Kidney (tissue), 13 donors: ENCODE measurements at regions not wholly inside any gene's neighbourhood (a gene's known extent, or its start where the extent isn't known, plus 50 kb on each side); places are given as distances from the start of the nearest gene placed in this dataset.

Experiments
- DNase-seq, 5 donors: peaks; one replicate each; pipeline ENCODE4 v3.0.0-alpha.2; 2013 to 2020
- FAIRE-seq: peaks from 2 replicates; lab custom pipeline; 2012; peaks lifted over from hg19 to GRCh38; lab: Jason Lieb, UNC
- H3K27ac ChIP-seq, 2 donors: one replicate each; pipeline ENCODE4 v1.7.0; 2013; ENCODE audit warnings: low read depth in 2 of 2, low read length in 2 of 2, inconsistent platforms in 1 of 2
- H3K27me3 ChIP-seq: one replicate; pipeline ENCODE4 v1.7.1; 2013; ENCODE audit warnings: low read length, inconsistent platforms; ENCODE audit not compliant: control insufficient read depth, insufficient read depth
- H3K36me3 ChIP-seq, 3 donors: one replicate each; pipeline versions ENCODE4 v1.7.0 to v1.7.1; 2013; ENCODE audit warnings: low read length in 3 of 3, control low read depth in 1 of 3, inconsistent platforms in 1 of 3; ENCODE audit not compliant: insufficient read depth in 3 of 3, control insufficient read depth in 2 of 3
- H3K4me1 ChIP-seq, 3 donors: one replicate each; pipeline versions ENCODE4 v1.7.0 to v1.7.1; 2013; ENCODE audit warnings: low read length in 3 of 3, inconsistent platforms in 1 of 3, low read depth in 1 of 3; ENCODE audit not compliant: control insufficient read depth in 2 of 3, insufficient read depth in 2 of 3
- H3K4me3 ChIP-seq, 3 donors: one replicate each; pipeline versions ENCODE4 v1.7.0 to v1.8.1; 2013; ENCODE audit warnings: low read length in 3 of 3, control low read depth in 1 of 3, inconsistent platforms in 1 of 3
- H3K9ac ChIP-seq, 3 donors: one replicate each; pipeline versions ENCODE4 v1.7.0 to v1.7.1; 2013; ENCODE audit warnings: low read length in 3 of 3, control low read depth in 1 of 3, inconsistent platforms in 1 of 3
- H3K9me3 ChIP-seq, 3 donors: one replicate each; pipeline versions ENCODE4 v1.7.0 to v1.7.1; 2013; ENCODE audit warnings: low read length in 3 of 3, control low read depth in 1 of 3, inconsistent platforms in 1 of 3; ENCODE audit not compliant: control insufficient read depth in 2 of 3, insufficient read depth in 1 of 3
- intact Hi-C: fragments of 100-400 bp; cut with DNase I; formaldehyde crosslinking; loops from one replicate; pipeline ENCODE4 v1.11.1; 2022
- TF ChIP-seq, protein P1 (sequence below): IDR thresholded peaks from 3 replicates; pipeline ENCODE4 v1.5.1; 2012; ENCODE audit warnings: mild to moderate bottlenecking, moderate library complexity, borderline replicate concordance; ENCODE audit not compliant: insufficient read depth; ENCODE audit errors: extremely low read depth
- donor health status: control.
- donor health status: control.
- donor health status: control.
- donor health status: control.
- donor health status: control.
- donor health status: DM: yes; HTN: yes; CAD: no.
- donor health status: Normal renal cell carcinoma (clear cell type).

GRCh38 chr12:92540782-92541423 is 161.9 kb upstream of the PLEKHG7 start:
- Histone ChIP-seq H3K4me3 (no peak overlapping the region), H3K4me1 (peaks cover 0 to 17% (median 10%) of the 10 kb centered on the region in 3 donors), H3K9me3 (no peaks in the 10 kb centered on the region), H3K36me3 (no peaks in the 10 kb centered on the region), H3K27me3 (no peaks in the 10 kb centered on the region), H3K27ac (no peak overlapping the region), H3K9ac (no peak overlapping the region)
- FAIRE-seq (no peak), DNase-seq (no peak)
- intact Hi-C loops: no loop called here
- TF ChIP-seq, protein P1, sequence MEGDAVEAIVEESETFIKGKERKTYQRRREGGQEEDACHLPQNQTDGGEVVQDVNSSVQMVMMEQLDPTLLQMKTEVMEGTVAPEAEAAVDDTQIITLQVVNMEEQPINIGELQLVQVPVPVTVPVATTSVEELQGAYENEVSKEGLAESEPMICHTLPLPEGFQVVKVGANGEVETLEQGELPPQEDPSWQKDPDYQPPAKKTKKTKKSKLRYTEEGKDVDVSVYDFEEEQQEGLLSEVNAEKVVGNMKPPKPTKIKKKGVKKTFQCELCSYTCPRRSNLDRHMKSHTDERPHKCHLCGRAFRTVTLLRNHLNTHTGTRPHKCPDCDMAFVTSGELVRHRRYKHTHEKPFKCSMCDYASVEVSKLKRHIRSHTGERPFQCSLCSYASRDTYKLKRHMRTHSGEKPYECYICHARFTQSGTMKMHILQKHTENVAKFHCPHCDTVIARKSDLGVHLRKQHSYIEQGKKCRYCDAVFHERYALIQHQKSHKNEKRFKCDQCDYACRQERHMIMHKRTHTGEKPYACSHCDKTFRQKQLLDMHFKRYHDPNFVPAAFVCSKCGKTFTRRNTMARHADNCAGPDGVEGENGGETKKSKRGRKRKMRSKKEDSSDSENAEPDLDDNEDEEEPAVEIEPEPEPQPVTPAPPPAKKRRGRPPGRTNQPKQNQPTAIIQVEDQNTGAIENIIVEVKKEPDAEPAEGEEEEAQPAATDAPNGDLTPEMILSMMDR: no peak

DNA sequence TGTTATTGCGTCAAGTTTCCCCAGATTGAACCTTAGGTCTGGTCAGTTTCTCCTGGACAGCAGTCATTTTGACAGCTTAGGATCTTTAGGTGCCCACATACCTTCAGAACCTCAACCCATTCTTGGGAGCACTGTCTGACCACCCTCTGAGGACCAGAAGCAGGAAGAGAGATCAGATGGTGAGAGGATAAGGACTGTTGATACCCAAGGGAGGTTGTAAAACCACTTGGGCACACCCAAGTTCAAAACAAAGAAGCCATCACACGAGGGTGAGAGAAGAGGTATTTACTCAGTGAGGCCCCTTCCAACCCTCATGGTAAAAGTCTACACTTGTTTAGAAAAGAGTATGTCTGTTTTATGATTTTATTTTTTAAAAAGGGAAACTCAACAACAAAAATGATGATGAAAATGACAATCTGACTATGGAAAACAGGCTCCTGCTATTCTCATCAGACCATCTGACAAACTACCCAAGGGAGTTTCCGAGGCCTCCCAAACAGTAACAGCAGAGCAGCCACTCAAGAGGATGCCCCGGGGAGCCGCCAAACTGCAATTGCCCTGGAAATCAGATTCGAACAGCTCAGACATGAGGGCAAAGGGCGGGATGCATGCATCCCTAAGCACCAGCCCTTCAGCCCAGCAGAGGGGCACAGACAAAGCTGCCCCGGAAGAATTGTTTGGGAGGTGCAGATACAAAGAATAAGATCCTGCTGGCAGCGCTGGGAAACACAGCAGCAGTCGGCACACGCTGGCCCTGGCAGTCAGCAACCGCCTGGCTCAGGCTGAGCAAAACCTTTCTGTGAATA is 162.6 kb upstream of the PLEKHG7 start:
- Histone ChIP-seq H3K27me3 (no peaks in the 10 kb centered on the region), H3K9ac (no peak overlapping the region), H3K4me1 (peaks cover 0 to 17% (median 10%) of the 10 kb centered on the region in 3 donors), H3K36me3 (no peaks in the 10 kb centered on the region), H3K9me3 (no peaks in the 10 kb centered on the region), H3K27ac (no peak overlapping the region), H3K4me3 (no peak overlapping the region)
- DNase-seq (peak; percentile 42 to 66 (median 50)), FAIRE-seq (no peak)
- intact Hi-C loops: no loop called here
- TF ChIP-seq, protein P1: no peak

DNA sequence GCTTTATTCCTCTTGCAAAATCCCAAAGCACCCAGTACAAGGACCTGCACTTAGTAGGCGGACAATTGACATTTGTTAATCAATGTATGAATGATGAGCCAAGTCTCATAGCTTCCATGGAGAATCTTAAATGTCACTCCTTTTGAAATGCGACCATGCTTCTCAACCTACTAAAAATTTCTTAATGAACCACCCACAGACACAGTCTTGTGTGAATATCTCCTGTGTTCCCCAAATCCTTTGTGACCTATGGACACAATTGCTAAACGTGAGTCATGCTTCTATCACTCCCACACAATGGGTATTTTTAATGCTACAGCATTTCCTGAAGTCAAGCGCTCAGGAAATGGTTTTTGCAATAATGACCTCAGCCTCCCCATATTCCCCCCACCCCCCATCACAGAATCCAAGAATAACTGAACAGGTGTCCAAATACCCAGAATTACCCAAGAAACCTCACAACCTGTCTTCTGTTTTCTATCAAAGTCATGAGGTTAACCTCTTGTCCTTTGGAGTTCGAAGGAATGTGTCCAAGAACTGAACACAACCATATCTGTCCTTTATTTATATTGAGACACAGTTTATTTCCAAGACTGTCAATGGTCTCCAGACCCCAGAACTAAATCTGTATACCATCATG is 163.6 kb upstream of the PLEKHG7 start:
- Histone ChIP-seq H3K9me3 (no peaks in the 10 kb centered on the region), H3K4me3 (no peak overlapping the region), H3K27me3 (no peaks in the 10 kb centered on the region), H3K36me3 (no peaks in the 10 kb centered on the region), H3K27ac (no peak overlapping the region), H3K9ac (no peak overlapping the region), H3K4me1 (peaks cover 0 to 17% (median 10%) of the 10 kb centered on the region in 3 donors)
- TF ChIP-seq, protein P1: no peak
- FAIRE-seq (no peak), DNase-seq (no peak)
- intact Hi-C loops: no loop called here
